GM23338 (cell line): ENCODE measurements at regions not wholly inside any gene's neighbourhood (a gene's known extent, or its start where the extent isn't known, plus 50 kb on each side); places are given as distances from the start of the nearest gene placed in this dataset.
A peak's percentile ranks its signal among the peaks of the same experiment; 100 is the strongest.

Experiments used
- ATAC-seq: fragments of 200-7000 bp; cut with Tn5 transposase; 3 replicates; pipeline ENCODE4 v1.9.1; 2020
- DNase-seq: peaks from one replicate; pipeline ENCODE4 v3.0.0-alpha.2; 2015; ENCODE audit warnings: low spot score
- H2AFZ ChIP-seq: fragments of 200-600 bp; sonication (generic); 2 replicates; pipeline ENCODE4 v1.8.0; 2016; ENCODE audit warnings: antibody characterized with exemption, mild to moderate bottlenecking, moderate library complexity
- H3F3A ChIP-seq: fragments of 200-600 bp; sonication (generic); replicated peaks from 2 replicates; pipeline ENCODE4 v1.8.0; 2017; ENCODE audit warnings: antibody characterized with exemption, mixed run types, low read depth
- H3K27ac ChIP-seq: fragments of 200-600 bp; sonication (generic); 2 replicates; pipeline ENCODE4 v1.6.1; 2016; ENCODE audit warnings: low read depth
- H3K27me3 ChIP-seq: fragments of 200-600 bp; sonication (generic); 2 replicates; pipeline ENCODE4 v1.8.0; 2016; ENCODE audit warnings: mild to moderate bottlenecking, mixed run types, moderate library complexity; ENCODE audit not compliant: insufficient read depth
- H3K36me3 ChIP-seq: fragments of 200-600 bp; sonication (generic); 2 replicates; pipeline ENCODE4 v1.8.0; 2016; ENCODE audit warnings: mild to moderate bottlenecking; ENCODE audit not compliant: insufficient read depth
- H3K4me1 ChIP-seq: fragments of 200-600 bp; sonication (generic); 2 replicates; pipeline ENCODE4 v1.8.0; 2016; ENCODE audit warnings: mild to moderate bottlenecking, moderate library complexity; ENCODE audit not compliant: insufficient read depth
- H3K4me2 ChIP-seq: fragments of 200-600 bp; sonication (generic); 2 replicates; pipeline ENCODE4 v1.7.1; 2017; ENCODE audit warnings: mixed run types
- H3K4me3 ChIP-seq: fragments of 200-600 bp; sonication (generic); 2 replicates; pipeline ENCODE4 v1.6.1; 2016; ENCODE audit warnings: mixed run types
- H3K79me2 ChIP-seq: fragments of 200-600 bp; sonication (generic); replicated peaks from 2 replicates; pipeline ENCODE4 v1.8.0; 2017; ENCODE audit warnings: mild to moderate bottlenecking; ENCODE audit not compliant: insufficient read depth
- H3K9me2 ChIP-seq: fragments of 200-600 bp; sonication (generic); 2 replicates; pipeline ENCODE4 v1.8.0; 2017; ENCODE audit not compliant: insufficient read depth
- H4K20me1 ChIP-seq: fragments of 200-600 bp; sonication (generic); replicated peaks from 2 replicates; pipeline ENCODE4 v1.8.0; 2017; ENCODE audit warnings: mild to moderate bottlenecking; ENCODE audit not compliant: insufficient read depth
- H3K27ac Mint-ChIP-seq: 2 replicates; pipeline ENCODE4 v1.8.0; 2020; ENCODE audit warnings: inconsistent platforms, mild to moderate bottlenecking, moderate library complexity, mixed read lengths
- H3K27me3 Mint-ChIP-seq: 3 replicates; pipeline ENCODE4 v1.8.0; 2022; ENCODE audit warnings: low read depth, mild to moderate bottlenecking, moderate library complexity, mixed read lengths, inconsistent platforms; ENCODE audit not compliant: insufficient read depth, poor library complexity
- H3K36me3 Mint-ChIP-seq: 3 replicates; pipeline ENCODE4 v1.8.0; 2021; ENCODE audit warnings: low read depth, mild to moderate bottlenecking, inconsistent platforms, moderate library complexity, mixed read lengths
- H3K4me1 Mint-ChIP-seq: 3 replicates; pipeline ENCODE4 v1.8.0; 2020; ENCODE audit warnings: mild to moderate bottlenecking, inconsistent platforms, mixed read lengths
- H3K4me3 Mint-ChIP-seq: 3 replicates; pipeline ENCODE4 v1.8.0; 2021; ENCODE audit warnings: moderate library complexity, mild to moderate bottlenecking, inconsistent platforms, mixed read lengths
- H3K9me3 Mint-ChIP-seq: 3 replicates; pipeline ENCODE4 v1.8.0; 2020; ENCODE audit warnings: moderate library complexity, mild to moderate bottlenecking, inconsistent platforms, mixed read lengths
- CREB1 ChIP-seq: fragments of 250-450 bp; sonication (Bioruptor Pico); IDR thresholded peaks from 2 replicates; pipeline ENCODE4 v1.5.0; 2020; ENCODE audit warnings: low read depth, mild to moderate bottlenecking, moderate library complexity
- EZH2 ChIP-seq: fragments of 200-600 bp; sonication (generic); IDR thresholded peaks from one replicate; pipeline ENCODE4 v1.8.0; 2017; ENCODE audit warnings: antibody characterized with exemption, mild to moderate bottlenecking, low read depth; ENCODE audit not compliant: unreplicated experiment
- EZH2phosphoT487 ChIP-seq: fragments of 200-600 bp; sonication (generic); IDR thresholded peaks from one replicate; pipeline ENCODE4 v1.8.1; 2018; ENCODE audit warnings: antibody characterized with exemption; ENCODE audit not compliant: unreplicated experiment
- JUNB ChIP-seq: IDR thresholded peaks from one replicate; pipeline ENCODE4 v1.6.1; 2016; ENCODE audit warnings: antibody characterized with exemption; ENCODE audit not compliant: unreplicated experiment
- NANOG ChIP-seq: IDR thresholded peaks from 2 replicates; pipeline ENCODE4 v1.6.1; 2016; ENCODE audit warnings: antibody characterized with exemption, borderline replicate concordance
- POLR2AphosphoS5 ChIP-seq: IDR thresholded peaks from 2 replicates; pipeline ENCODE4 v1.6.1; 2016; ENCODE audit warnings: antibody characterized with exemption, low read depth
- STAT1 ChIP-seq: IDR thresholded peaks from one replicate; pipeline ENCODE4 v1.6.1; 2016; ENCODE audit warnings: antibody characterized with exemption; ENCODE audit not compliant: unreplicated experiment
- ZNF114 ChIP-seq: fragments of 250-450 bp; sonication (Bioruptor Pico); IDR thresholded peaks from 2 replicates; pipeline ENCODE4 v1.5.0; 2020; ENCODE audit warnings: mild to moderate bottlenecking, moderate library complexity
- TF ChIP-seq, protein P1 (sequence below), 2 experiments: fragments of 200-600 bp in 1 of 2; sonication (generic) in 1 of 2; conservative IDR thresholded peaks; 2 replicates each; pipeline versions ENCODE4 v1.5.1 to v1.6.1; 2016 to 2017; ENCODE audit warnings: antibody characterized with exemption in 2 of 2, low read depth in 2 of 2, mild to moderate bottlenecking in 2 of 2, moderate library complexity in 1 of 2
- TF ChIP-seq, protein P2 (sequence below): fragments of 250-450 bp; sonication (Bioruptor Pico); IDR thresholded peaks from 2 replicates; pipeline ENCODE4 v1.5.0; 2020; ENCODE audit warnings: mild to moderate bottlenecking, moderate library complexity
- TF ChIP-seq, protein P3 (sequence below): IDR thresholded peaks from 2 replicates; pipeline ENCODE4 v1.6.1; 2016; ENCODE audit warnings: antibody characterized with exemption

DNA sequence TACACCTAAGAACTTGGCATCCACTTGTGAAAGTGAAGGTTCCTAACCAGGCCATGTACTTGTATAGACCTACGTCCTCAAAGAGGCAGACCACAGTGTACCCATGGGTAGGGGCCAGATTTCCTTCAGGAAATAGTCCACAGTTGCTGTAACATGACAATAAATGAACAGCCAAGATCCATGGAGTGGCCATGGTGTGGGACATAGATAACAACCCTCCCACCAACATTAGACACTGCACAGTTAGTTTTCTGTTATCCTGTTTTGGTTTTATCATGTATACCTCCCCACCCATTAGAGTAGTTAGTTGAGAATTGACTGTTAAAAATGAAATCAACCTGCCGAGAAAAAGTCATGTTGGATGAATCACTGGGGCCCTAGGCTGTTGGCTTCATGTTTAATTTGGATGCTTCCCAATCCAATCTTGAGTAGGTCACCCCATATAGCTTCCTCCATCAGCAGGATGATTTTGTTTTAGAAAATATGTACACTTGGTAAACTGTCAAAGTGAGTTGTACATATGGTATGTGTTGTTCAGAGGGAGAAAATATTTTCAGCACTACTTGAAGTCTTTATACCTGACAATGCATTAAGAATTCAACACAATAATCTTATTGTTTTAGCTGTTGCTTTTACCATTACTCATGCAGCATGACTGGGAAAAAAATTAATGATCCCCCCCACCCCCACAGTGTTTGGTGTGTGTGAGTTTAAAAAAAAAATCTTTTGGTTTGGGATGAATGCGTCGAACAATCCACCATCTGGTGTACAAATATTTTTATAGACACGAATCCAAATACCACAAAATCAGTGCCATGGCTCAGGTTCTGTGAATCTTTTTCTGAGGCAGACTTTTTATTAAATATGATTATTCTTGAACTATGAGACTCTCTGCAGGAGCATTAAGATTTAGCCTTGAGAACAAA, 88.3 kb upstream of the ARHGAP29 start:
- H3K9me3 Mint-ChIP-seq = no peaks in the 10 kb centered on the region; the same call in 2 of the 3 replicates
- Histone ChIP-seq H3K27me3 (no peaks in the 10 kb centered on the region), H2AFZ (no peak overlapping the region), H3K4me3 (no peak overlapping the region), H3K79me2 (no peaks in the 10 kb centered on the region), H3K4me2 (0 out of 2 replicates have a peak overlapping the region, but pooled peaks have one; percentile 73), H3F3A (no peaks in the 10 kb centered on the region), H3K4me1 (peaks cover 59% of the 10 kb centered on the region), H3K36me3 (no peaks in the 10 kb centered on the region), H3K27ac (no peak overlapping the region), H4K20me1 (no peaks in the 10 kb centered on the region), H3K9me2 (no peaks in the 10 kb centered on the region)
- H3K27me3 Mint-ChIP-seq = peaks cover 15% of the 10 kb centered on the region
- TF ChIP-seq, protein P1, sequence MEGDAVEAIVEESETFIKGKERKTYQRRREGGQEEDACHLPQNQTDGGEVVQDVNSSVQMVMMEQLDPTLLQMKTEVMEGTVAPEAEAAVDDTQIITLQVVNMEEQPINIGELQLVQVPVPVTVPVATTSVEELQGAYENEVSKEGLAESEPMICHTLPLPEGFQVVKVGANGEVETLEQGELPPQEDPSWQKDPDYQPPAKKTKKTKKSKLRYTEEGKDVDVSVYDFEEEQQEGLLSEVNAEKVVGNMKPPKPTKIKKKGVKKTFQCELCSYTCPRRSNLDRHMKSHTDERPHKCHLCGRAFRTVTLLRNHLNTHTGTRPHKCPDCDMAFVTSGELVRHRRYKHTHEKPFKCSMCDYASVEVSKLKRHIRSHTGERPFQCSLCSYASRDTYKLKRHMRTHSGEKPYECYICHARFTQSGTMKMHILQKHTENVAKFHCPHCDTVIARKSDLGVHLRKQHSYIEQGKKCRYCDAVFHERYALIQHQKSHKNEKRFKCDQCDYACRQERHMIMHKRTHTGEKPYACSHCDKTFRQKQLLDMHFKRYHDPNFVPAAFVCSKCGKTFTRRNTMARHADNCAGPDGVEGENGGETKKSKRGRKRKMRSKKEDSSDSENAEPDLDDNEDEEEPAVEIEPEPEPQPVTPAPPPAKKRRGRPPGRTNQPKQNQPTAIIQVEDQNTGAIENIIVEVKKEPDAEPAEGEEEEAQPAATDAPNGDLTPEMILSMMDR (conservative IDR thresholded peaks at IDR 0.05; ENCODE audit: low read depth in 2 of 2) = no peak
- TF ChIP-seq, protein P2, sequence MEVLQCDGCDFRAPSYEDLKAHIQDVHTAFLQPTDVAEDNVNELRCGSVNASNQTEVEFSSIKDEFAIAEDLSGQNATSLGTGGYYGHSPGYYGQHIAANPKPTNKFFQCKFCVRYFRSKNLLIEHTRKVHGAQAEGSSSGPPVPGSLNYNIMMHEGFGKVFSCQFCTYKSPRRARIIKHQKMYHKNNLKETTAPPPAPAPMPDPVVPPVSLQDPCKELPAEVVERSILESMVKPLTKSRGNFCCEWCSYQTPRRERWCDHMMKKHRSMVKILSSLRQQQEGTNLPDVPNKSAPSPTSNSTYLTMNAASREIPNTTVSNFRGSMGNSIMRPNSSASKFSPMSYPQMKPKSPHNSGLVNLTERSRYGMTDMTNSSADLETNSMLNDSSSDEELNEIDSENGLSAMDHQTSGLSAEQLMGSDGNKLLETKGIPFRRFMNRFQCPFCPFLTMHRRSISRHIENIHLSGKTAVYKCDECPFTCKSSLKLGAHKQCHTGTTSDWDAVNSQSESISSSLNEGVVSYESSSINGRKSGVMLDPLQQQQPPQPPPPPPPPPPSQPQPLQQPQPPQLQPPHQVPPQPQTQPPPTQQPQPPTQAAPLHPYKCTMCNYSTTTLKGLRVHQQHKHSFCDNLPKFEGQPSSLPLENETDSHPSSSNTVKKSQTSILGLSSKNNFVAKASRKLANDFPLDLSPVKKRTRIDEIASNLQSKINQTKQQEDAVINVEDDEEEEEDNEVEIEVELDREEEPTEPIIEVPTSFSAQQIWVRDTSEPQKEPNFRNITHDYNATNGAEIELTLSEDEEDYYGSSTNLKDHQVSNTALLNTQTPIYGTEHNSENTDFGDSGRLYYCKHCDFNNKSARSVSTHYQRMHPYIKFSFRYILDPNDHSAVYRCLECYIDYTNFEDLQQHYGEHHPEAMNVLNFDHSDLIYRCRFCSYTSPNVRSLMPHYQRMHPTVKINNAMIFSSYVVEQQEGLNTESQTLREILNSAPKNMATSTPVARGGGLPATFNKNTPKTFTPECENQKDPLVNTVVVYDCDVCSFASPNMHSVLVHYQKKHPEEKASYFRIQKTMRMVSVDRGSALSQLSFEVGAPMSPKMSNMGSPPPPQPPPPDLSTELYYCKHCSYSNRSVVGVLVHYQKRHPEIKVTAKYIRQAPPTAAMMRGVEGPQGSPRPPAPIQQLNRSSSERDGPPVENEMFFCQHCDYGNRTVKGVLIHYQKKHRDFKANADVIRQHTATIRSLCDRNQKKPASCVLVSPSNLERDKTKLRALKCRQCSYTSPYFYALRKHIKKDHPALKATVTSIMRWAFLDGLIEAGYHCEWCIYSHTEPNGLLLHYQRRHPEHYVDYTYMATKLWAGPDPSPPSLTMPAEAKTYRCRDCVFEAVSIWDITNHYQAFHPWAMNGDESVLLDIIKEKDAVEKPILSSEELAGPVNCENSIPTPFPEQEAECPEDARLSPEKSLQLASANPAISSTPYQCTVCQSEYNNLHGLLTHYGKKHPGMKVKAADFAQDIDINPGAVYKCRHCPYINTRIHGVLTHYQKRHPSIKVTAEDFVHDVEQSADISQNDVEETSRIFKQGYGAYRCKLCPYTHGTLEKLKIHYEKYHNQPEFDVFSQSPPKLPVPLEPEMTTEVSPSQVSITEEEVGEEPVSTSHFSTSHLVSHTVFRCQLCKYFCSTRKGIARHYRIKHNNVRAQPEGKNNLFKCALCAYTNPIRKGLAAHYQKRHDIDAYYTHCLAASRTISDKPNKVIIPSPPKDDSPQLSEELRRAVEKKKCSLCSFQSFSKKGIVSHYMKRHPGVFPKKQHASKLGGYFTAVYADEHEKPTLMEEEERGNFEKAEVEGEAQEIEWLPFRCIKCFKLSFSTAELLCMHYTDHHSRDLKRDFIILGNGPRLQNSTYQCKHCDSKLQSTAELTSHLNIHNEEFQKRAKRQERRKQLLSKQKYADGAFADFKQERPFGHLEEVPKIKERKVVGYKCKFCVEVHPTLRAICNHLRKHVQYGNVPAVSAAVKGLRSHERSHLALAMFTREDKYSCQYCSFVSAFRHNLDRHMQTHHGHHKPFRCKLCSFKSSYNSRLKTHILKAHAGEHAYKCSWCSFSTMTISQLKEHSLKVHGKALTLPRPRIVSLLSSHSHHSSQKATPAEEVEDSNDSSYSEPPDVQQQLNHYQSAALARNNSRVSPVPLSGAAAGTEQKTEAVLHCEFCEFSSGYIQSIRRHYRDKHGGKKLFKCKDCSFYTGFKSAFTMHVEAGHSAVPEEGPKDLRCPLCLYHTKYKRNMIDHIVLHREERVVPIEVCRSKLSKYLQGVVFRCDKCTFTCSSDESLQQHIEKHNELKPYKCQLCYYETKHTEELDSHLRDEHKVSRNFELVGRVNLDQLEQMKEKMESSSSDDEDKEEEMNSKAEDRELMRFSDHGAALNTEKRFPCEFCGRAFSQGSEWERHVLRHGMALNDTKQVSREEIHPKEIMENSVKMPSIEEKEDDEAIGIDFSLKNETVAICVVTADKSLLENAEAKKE (CRISPR knock-in tag) = no peak
- TF ChIP-seq EZH2phosphoT487 (no peak), ZNF114 (CRISPR knock-in tag) (no peak), NANOG (no peak), JUNB (no peak), CREB1 (CRISPR knock-in tag) (no peak), EZH2 (no peak), STAT1 (no peak), POLR2AphosphoS5 (no peak)
- TF ChIP-seq, protein P3, sequence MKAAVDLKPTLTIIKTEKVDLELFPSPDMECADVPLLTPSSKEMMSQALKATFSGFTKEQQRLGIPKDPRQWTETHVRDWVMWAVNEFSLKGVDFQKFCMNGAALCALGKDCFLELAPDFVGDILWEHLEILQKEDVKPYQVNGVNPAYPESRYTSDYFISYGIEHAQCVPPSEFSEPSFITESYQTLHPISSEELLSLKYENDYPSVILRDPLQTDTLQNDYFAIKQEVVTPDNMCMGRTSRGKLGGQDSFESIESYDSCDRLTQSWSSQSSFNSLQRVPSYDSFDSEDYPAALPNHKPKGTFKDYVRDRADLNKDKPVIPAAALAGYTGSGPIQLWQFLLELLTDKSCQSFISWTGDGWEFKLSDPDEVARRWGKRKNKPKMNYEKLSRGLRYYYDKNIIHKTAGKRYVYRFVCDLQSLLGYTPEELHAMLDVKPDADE = no peak
- H3K4me3 Mint-ChIP-seq = no peak overlapping the region
- DNase-seq = no peak
- peaks cover 59% of the 10 kb centered on the region for H3K4me1 Mint-ChIP-seq
- no peak for ATAC-seq
- H3K36me3 Mint-ChIP-seq = no peaks in the 10 kb centered on the region
- H3K27ac Mint-ChIP-seq = no peak overlapping the region
